T-helper 1 cell treated with Interleukin-12 subunit alpha and Interleukin-12 subunit beta and Interleukin-4 antibody, amounts not matched to agents 30 ng/mL and 1 ng/mL, for 36 hours (primary cell): ENCODE measurements at regions not wholly inside any gene's neighbourhood (a gene's known extent, or its start where the extent isn't known, plus 50 kb on each side); places are given as distances from the start of the nearest gene placed in this dataset.

Source experiments
- intact Hi-C: fragments of 100-400 bp; cut with micrococcal nuclease; formaldehyde crosslinking; loops from one replicate; pipeline ENCODE4 v1.15.1; 2024

- intact Hi-C loops = no loop called here
Observed at GRCh38 chr4:35052546-35052945, 1191.8 kb downstream of the ARAP2 start.

GRCh38 chr4:35063031-35063570 lies 1181.2 kb downstream of the ARAP2 start:
- intact Hi-C loops = no loop called here

- intact Hi-C loops = no loop called here
Observed at GRCh38 chr4:35066406-35066805, 1177.9 kb downstream of the ARAP2 start.

GRCh38 chr4:35080799-35081198 lies 1163.5 kb downstream of the ARAP2 start:
- intact Hi-C loops = no loop called here

- intact Hi-C loops = no loop called here
Observed at GRCh38 chr4:35087218-35087617, 1157.1 kb downstream of the ARAP2 start.

- intact Hi-C loops = no loop called here
Observed at GRCh38 chr4:35100932-35101331, 1143.4 kb downstream of the ARAP2 start.

GRCh38 chr4:35102066-35102465 lies 1142.2 kb downstream of the ARAP2 start:
- intact Hi-C loops = no loop called here

GRCh38 chr4:35105486-35105885 lies 1138.8 kb downstream of the ARAP2 start:
- intact Hi-C loops = no loop called here

- intact Hi-C loops = no loop called here
Observed at GRCh38 chr4:35106091-35106734, 1138.1 kb downstream of the ARAP2 start.

GRCh38 chr4:35124106-35124505 lies 1120.2 kb downstream of the ARAP2 start:
- intact Hi-C loops = no loop called here

GRCh38 chr4:35125995-35126712 lies 1118.2 kb downstream of the ARAP2 start:
- intact Hi-C loops = no loop called here

- intact Hi-C loops = no loop called here
Observed at GRCh38 chr4:35138449-35138848, 1105.9 kb downstream of the ARAP2 start.

- intact Hi-C loops = no loop called here
Observed at GRCh38 chr4:35147761-35148160, 1096.6 kb downstream of the ARAP2 start.

- intact Hi-C loops = no loop called here
Observed at GRCh38 chr4:35151816-35152572, 1092.3 kb downstream of the ARAP2 start.

GRCh38 chr4:35163168-35163567 lies 1081.1 kb downstream of the ARAP2 start:
- intact Hi-C loops = no loop called here

GRCh38 chr4:35164063-35164462 lies 1080.3 kb downstream of the ARAP2 start:
- intact Hi-C loops = no loop called here

GRCh38 chr4:35166466-35166865 lies 1077.8 kb downstream of the ARAP2 start:
- intact Hi-C loops = no loop called here

GRCh38 chr4:35167385-35167784 lies 1076.9 kb downstream of the ARAP2 start:
- intact Hi-C loops = no loop called here

GRCh38 chr4:35175487-35175886 lies 1068.8 kb downstream of the ARAP2 start:
- intact Hi-C loops = no loop called here

- intact Hi-C loops = no loop called here
Observed at GRCh38 chr4:35175894-35176293, 1068.4 kb downstream of the ARAP2 start.

- intact Hi-C loops = no loop called here
Observed at GRCh38 chr4:35182451-35182850, 1061.9 kb downstream of the ARAP2 start.

GRCh38 chr4:35189988-35190613 lies 1054.2 kb downstream of the ARAP2 start:
- intact Hi-C loops = no loop called here
